HuH-7.5 (cell line): ENCODE measurements at regions not wholly inside any gene's neighbourhood (a gene's known extent, or its start where the extent isn't known, plus 50 kb on each side); places are given as distances from the start of the nearest gene placed in this dataset.

Source experiments
- DNase-seq: peaks from one replicate; pipeline ENCODE4 v3.0.0; 2011; ENCODE audit warnings: low spot score

DNA sequence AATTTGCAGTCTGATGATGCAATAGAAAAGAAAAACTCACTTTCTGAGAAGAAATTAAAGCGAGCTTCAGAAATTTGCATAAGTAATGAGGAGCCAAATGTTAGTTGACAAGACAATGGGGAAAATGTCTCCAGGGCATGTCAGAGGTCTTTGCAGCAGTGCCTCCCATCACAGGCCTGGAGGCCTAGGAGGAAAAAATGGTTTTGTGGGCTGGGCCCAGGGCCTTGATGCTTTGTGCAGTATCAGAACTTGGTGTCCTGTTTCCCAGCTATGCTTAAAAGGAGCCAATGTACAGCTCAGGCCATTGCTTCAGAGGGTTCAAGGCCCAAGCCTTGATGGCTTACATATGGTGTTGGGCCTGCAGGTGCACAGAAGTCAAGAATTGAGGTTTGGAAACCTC is 298.4 kb downstream of the SMARCA2 start:
- no peak for DNase-seq

DNA sequence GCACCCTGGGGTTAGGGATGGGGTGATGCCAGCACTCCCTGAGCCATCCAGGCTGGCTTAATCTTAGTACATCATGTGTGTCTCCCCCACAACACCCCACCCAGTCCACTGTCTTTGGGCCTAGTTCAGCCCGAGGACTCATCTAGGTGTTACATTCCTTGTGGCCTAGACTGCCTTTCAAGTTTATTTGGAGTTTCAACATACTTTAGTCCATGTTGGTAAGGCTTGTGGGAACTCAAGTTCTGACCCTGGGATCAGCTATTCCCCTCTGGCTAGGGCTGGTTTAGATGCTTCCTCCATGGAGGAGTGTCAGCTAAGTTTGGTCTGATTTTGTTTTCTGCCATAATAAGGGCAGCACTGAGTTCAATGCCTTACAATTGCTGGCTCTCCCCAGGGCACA is 302.4 kb downstream of the SMARCA2 start:
- no peak for DNase-seq

DNA sequence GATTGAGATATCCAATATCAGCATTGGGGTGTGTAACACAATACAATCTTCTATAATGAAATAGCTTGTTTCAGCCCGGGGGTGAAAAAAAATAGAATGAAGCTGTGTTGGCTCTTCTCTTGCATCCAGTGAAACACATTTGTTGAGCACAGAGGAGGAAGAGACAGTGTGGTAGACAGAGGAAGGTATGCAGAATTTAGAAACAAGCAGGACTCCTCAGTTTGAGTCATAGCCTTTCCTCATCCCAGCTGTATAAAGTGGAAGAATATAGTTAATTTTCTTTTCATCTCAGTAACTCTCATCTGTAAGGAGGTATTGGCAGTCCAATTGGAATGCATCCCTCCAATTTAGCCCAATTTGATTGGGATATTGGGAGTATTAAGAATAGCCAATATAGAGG is 302.2 kb upstream of the VLDLR start:
- DNase-seq = no peak

DNA sequence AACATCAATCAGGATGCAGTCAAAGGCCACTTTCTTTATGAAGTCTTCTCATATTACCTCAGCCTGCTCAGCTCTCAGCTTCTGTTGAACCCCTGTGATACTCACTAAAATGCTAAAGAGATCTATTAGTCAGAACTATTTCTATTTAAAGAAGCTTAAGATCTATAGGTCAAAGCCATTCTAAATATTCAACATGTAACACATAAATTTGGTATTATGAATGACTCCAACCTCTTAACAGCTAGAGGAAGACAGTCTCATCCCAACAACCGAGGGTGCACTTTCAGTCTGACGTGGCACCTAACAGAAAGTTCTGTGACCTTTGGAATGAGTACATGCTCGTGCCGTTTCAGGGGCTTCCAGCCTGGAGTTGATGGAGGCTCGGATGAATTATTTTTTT is 301.5 kb upstream of the VLDLR start:
- DNase-seq = no peak

DNA sequence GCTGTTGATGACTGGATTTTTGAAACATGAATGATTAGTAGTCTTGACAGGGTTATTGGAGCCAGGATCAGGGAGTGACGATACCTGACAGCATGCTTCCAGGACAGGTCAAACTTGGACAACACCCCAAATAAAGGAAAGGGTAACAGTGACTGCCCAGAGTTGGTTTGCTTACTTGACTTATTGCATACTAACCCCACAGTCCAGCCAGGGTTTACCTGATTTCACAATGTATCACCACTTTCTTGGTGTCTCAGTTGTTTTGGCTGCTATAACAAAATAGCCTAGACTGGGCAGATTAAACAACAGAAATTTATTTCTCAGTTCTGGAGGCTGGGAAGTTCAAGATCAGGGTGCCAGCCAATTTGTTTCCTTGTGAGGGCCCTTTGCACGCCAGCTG is 301.0 kb upstream of the VLDLR start:
- DNase-seq = no peak

DNA sequence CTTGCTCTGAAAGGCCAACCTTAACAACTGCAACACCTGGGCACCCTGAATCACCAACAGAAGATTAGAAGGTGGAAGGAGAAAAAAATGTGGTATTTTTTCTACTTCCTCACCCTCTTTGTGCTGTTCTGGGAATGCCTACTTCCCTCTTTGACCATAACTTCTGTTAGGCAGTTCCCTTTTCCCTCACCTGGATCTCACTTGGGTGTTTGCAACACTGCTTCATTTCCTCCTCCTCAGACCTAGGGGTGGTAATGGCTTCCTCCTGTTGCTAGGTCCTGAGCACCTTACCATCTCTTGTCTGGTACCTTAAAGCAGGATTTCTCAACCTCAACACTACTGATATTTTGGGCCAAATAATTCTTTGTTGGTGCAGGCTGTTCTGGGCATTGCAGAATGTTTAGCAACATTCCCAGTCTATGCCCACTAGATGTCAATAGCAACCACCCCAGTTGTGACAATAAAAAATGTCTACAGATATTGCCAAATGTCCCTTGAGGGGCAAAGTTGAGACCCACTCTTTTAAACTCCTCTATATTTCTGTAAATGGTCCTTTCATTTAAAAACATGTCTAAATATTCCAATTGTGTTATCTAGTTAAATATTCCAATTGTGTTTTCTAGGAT is 300.0 kb upstream of the VLDLR start:
- no peak for DNase-seq

DNA sequence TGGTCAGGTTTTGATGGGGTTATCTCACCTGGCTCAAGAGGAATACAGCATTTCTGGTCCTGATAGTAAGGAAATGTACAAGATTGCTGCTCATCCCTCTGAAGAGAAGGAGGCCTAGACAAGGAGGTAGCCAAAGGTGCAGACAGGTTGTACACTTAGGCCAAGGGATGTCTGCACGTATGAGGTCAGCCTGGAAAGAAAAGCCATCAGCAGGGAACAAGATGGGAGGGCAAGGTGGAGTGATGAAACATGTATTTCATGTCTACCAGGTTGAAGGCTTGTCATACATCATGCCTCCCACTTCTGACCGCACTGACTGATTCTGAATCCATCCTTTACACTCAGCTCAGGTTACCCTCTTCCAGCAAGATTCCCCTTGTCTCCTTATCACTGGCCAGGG is 296.8 kb upstream of the VLDLR start:
- DNase-seq = no peak

DNA sequence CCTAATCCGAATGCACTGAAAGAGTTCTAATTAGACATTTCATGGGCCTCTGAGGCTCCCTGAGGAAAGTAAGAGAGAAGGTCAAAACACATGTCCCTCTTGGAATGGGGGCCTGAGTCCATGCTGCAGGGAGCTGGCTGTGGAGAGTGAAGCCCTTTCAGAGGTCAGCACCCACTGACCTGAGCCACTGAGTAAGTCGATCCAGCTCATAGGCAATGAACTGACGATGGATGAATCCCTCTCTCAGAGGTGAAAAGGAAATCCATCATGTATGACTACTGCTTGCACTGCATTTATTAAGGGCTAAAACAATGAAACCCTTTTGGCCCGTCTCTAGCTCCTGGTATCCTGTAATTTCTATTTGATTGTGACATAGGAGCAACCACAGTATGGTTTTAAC is 288.9 kb upstream of the VLDLR start:
- no peak for DNase-seq

DNA sequence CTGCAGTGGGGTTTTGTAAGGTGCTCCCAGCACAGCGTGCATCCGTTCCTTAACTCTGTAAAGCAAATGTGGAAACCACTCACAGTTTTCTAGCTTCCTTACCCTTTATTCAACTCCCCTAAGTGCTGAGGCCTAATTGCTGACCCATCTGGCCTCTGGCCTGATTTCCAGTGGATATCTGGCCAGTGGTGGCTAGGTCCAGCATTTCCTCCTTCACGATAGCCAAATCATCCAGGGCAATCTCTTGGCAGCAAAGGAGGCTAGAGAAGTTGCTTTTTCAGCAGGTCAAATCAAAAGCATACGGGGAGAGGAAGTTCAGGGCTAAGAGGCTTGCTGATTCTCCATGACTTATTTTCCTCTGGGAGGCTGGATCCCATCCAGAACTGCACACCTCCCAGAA is 286.3 kb upstream of the VLDLR start:
- DNase-seq = no peak

DNA sequence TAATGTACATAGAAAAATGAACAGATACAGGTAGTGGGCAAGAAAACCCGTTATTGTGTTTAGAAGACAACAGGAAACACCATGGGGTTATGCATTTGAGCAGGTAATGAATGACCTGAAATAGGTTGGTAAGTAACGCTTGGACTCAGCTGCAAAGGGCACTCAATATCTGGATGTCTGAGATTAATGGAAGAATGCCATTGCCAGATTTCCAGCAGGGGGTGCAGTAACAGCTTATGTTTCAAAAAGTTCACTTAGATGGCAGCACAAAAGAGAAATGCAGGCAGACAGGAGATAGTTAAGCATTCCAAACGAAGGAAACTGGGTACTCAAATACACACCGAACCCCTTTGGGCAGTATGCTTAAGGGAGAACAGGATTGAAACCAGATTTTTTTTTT is 285.5 kb upstream of the VLDLR start:
- DNase-seq = no peak

DNA sequence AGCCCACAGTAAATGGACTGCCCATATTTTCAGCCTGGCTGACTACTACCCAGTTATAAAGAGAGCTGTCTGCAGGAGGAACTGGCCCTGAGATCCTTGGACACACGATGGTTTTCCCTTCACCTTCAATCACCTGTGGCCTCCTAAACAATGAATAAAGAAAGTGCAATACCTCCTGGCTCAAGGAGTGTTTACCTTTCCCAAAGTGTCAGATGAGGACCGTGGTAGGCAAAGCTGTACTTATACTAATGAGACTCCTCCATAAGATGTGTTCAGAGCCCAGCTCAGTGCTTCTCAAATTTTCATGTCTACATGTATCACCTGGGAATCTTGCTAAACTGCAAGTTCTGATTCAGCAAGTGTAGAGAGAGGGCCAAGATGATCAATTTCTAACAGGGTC is 284.5 kb upstream of the VLDLR start:
- no peak for DNase-seq

DNA sequence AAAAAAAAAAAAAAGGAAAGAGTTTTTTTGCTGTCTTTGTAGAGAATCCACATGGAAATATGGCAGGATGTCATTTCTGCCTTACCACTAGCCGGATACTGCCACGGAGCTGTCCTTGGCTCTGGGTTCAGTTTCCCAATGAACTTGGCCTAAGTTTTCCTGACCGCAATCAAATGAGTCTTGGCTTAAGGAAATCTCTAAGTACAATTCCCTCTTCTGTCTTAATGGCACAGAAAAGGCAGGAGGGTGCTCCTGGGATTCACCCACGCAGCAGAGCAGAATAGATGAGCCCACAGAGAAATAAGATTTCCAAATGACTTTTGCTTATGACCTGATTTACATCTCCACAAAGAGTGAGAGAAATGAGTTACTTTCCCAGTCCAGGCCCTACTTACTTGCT is 284.0 kb upstream of the VLDLR start:
- DNase-seq = no peak

DNA sequence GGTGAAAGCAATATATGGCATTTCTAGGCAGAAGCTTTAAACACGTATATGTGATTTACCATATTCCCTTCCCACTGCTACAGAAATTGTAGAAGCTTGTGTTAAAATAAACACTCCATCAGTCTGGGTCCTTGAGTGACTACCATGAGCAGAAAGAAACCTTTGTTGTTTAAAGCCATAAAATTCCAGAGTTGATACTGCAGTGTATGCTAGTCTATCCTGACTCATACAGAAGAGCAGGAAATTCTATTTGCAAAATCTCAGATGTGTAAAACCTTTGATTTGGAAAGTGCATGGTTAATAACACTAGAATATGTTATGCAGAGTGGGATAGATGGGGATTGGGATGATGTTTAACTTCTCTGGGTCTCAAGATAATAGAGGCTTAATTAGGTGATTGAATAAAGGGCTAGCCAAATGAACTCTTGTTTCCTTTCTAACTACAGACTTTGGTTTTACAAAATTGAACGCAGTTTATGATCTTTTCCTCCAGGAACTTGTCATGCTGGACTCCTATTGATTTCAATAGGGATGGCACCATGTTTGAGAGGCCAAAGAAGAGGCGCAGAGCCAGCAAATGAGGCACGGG is 282.7 kb upstream of the VLDLR start:
- DNase-seq = no peak

DNA sequence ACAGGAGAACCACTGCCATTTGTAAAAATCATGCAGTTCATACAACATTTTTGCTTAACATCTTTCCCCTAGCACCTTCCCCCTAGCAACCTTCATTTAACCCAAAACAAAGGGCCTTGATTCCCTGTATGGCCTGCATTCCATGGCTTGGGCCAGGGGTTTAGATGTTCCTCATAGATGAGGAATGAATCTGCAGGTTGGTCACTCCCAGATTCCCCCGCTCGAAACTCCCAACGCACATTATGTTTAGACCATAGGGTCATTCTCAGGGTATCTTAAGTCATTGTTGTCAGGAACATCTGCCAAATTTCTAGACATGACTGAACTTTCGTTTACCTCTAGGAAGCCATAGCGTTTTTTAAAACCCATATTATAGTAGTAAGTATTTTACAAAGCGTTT is 282.2 kb upstream of the VLDLR start:
- no peak for DNase-seq

DNA sequence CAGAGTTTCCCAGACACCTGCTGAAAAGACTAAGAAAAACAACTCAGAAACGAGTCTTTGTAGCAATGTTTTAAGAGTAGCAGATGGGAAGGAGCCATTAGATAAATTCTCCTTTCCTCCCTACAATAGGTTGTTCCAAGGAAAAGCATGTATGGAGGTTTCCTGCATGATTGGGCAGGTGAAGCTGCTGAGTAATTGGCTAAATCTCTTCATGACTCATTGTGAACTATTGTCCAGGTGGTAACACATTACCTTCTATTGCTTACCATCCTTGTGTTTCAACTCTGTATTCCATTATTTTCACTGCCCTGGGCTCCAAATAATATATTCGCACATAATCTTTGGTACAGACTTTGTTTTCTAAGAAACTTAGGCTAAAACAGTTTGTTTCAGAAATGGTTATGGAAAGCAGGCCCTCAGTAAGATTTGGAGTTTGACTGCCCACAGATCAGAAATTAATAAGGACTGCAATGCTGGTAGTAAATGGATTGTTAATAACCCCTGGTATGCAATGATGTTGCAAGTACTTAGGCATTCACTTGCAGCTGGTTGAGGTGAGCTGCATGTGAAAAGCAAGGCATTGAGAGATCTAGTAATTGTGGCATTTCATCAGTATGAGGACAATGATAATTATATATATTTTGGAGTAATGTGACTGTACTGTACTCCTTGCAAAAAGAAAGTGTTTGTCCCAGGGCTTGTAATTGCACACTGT is 281.4 kb upstream of the VLDLR start:
- no peak for DNase-seq

DNA sequence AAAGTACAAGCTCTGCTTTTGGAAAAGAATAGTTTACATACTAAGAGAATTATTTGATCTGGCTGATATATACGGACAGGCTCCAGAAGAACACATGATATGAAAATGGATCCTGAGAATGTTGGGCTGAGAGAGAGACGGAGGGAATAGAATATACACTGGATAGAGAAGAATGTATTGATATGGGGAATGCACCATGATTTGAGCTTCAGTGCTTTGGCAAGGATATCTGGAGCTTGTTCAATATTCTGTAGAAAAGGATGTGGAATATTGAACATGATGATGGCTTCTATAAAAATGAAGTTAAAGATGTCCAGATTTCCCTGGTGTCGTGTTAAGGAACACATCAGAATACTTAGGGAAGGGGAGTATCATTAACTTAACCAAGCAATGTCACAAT is 280.5 kb upstream of the VLDLR start:
- DNase-seq = no peak

DNA sequence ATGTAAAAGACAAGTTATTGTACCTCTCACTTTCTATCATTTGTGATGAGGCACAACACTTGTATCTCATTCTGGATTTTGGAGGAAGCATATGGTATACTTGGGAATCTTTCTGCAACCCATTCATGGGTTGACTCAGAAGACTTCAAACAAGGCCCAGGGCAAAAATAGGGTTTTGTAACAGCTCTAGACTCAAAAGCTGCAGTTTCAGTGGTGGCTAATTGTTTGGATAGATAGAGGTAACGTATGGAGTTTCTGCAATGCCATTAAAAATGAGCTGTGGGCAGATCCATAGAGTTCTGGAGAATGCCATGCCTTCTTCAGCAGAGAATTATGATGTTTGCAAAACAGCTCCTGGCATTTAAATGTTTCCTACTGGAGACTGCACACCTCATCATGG is 279.6 kb upstream of the VLDLR start:
- DNase-seq = no peak

DNA sequence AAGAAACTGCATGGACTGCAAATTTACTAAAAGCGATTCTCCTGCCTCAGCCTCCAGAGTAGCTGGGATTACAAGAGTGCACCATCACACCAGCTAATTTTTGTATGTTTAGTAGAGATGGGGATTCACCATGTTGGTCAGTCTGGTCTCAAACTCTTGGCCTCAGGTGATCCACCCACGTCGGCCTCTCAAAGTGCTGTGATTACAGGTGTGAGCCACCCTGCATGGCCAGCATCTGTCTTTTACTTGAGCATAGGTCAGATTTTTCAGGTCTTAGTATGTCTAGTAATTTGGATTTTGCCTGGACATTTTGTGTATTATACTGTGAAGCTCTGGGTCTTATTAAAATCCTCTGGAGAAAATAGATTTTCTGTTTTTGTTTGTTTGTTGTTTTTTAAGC is 277.8 kb upstream of the VLDLR start:
- no peak for DNase-seq

DNA sequence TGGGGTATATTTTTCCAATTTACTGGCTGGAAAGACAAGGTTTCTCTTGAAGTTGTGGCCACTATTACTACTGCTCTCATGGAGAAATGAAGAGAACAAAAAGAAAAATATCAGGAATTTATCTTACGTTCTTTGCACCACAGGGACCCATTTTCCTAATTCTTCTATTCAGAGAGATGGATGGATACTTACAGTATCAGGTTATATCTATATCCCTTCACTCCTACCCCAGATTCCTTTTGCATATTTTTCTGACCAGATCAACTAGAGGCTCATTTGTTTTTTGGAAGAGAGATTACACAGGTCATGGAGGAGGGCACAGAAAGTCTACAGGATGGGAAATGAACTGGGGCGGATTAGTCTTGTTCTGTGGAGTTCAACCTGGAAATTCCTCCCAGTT is 277.2 kb upstream of the VLDLR start:
- no peak for DNase-seq

DNA sequence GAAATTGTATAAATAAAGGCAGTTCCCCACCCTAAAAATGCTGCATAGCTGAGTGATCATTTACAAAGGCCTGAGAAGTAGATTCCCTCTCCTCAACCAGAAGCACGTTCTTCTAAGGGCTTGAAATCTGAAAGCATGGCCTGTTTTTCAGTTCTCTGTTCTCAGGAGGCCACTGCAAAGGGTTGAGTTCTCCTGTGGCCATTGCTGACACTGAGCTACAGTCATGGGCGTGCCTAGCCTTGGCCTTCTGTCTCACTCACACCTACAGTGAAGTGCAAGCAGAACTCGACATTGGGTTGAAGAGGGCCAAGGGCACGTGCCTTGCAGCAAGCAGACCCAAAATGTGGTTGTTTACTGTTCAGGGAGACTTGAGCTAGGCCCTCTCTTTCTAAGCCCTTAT is 276.6 kb upstream of the VLDLR start:
- no peak for DNase-seq

DNA sequence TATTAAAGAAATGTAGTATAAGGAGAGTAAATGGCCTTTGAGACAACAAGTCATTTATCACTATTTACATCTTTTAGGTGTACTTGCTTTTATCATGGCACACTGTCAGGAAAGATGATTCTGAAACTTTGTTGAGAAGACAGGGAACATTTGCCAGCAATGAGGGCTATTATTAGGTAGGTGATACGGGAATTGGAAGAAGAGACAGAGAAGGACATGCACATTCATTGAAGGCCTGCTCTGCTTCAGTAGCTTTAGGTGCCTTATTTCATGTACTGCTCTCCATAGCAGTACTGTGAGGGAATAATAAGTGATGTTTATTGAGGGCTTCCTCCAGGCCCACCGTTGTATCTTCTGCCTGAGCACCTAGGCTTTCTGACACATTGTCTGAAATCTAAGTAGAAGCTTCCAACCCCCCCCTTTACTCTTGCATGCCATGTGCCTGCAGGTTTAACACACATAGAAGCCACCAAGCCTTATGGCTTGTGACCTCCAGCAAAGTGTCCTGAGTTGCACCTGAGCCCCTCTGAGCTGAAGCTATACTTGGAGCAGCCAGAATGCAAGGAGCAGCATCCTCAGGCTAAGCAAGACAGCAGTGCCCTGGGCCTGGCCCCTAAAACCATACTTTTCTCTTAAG is 275.2 kb upstream of the VLDLR start:
- DNase-seq = no peak

DNA sequence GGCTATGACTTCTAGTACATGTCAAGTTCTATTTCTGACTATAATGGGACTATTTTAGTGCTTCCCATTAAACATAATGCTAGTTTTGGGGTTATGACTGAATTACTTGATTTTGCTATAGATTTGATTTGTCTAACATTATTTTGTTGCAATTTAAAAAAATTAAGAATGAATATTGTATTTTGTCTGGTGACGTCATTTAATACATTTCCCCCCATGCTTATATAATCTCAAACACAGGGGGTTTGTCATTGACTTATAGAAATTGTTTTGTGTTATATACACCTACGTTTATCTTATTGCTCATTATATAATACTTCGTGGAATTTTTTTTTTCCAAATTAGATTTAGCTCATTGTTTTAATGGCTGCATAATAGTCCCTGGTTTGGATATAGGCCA is 270.3 kb upstream of the VLDLR start:
- no peak for DNase-seq

DNA sequence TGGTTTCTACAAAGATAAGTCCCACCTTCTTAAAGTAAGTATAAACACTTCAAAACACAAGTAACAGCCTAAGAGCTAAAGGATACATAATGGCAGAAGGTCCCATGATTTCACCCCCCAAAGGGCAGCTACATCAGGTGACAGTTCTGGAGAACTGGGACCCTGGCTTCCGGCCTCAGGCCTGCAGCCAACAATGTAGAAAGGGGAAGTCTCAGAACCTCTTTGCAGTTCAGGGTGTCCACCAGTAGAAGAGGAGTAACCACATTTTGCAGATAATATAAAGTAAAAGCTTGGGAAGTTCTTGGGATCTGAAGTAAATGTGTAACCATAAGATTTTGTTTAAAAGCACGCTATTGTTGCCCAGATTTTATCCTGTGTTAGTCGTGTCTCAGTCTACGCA is 267.4 kb upstream of the VLDLR start:
- no peak for DNase-seq
